ENCODE measurements at regions not wholly inside any gene's neighbourhood (a gene's known extent, or its start where the extent isn't known, plus 50 kb on each side); places are given as distances from the start of the nearest gene placed in this dataset.
"Not testable (repeated sequence)": the region's sequence is repeated elsewhere in the genome, so short reads cannot be mapped to it uniquely, and the experiment has no call there.

- Mint-ChIP-seq H3K27me3 (no peaks in the 10 kb centered on the region), H3K27ac (no peak overlapping the region), H3K36me3 (no peaks in the 10 kb centered on the region), H3K9me3 (peaks cover under 1% of the 10 kb centered on the region), H3K4me3 (no peak overlapping the region), H3K4me1 (ENCODE audit: unreplicated experiment) (no peaks in the 10 kb centered on the region)
- no peak for TF ChIP-seq CTCF (conservative IDR thresholded peaks at IDR 0.05)
- no peak for DNase-seq (ENCODE audit: extremely low spot score, unreplicated experiment)
These were observed 264.2 kb upstream of the KITLG start for GRCh38 chr12:88844426-88844825.

- Mint-ChIP-seq H3K27me3 (no peaks in the 10 kb centered on the region), H3K36me3 (peaks cover 4% of the 10 kb centered on the region), H3K9me3 (peaks cover 16% of the 10 kb centered on the region), H3K27ac (no peak overlapping the region), H3K4me1 (ENCODE audit: unreplicated experiment) (no peaks in the 10 kb centered on the region), H3K4me3 (no peak overlapping the region)
- no peak for DNase-seq (ENCODE audit: extremely low spot score, unreplicated experiment)
- no peak for TF ChIP-seq CTCF (conservative IDR thresholded peaks at IDR 0.05)
These were observed 262.0 kb upstream of the KITLG start for GRCh38 chr12:88842314-88842713.

- Mint-ChIP-seq H3K36me3 (peaks cover 4% of the 10 kb centered on the region), H3K9me3 (peaks cover 16% of the 10 kb centered on the region), H3K4me3 (no peak overlapping the region), H3K27me3 (no peaks in the 10 kb centered on the region), H3K4me1 (ENCODE audit: unreplicated experiment) (no peaks in the 10 kb centered on the region), H3K27ac (no peak overlapping the region)
- no peak for TF ChIP-seq CTCF (conservative IDR thresholded peaks at IDR 0.05)
- DNase-seq (ENCODE audit: extremely low spot score, unreplicated experiment) = no peak
These were observed 259.2 kb upstream of the KITLG start for GRCh38 chr12:88839486-88839885.

- no peaks in the 10 kb centered on the region for H3K27me3 Mint-ChIP-seq
- peaks cover 4% of the 10 kb centered on the region for H3K36me3 Mint-ChIP-seq
- peaks cover 16% of the 10 kb centered on the region for H3K9me3 Mint-ChIP-seq
- no peaks in the 10 kb centered on the region for H3K4me1 Mint-ChIP-seq (ENCODE audit: unreplicated experiment)
- H3K27ac Mint-ChIP-seq = no peak overlapping the region
- no peak overlapping the region for H3K4me3 Mint-ChIP-seq
- no peak for DNase-seq (ENCODE audit: extremely low spot score, unreplicated experiment)
- no peak for TF ChIP-seq CTCF (conservative IDR thresholded peaks at IDR 0.05)
These were observed 255.9 kb upstream of the KITLG start for GRCh38 chr12:88836156-88836555.

GRCh38 chr12:88834226-88834625 is 254.0 kb upstream of the KITLG start:
- no peaks in the 10 kb centered on the region for H3K27me3 Mint-ChIP-seq
- no peak for DNase-seq (ENCODE audit: extremely low spot score, unreplicated experiment)
- TF ChIP-seq CTCF (conservative IDR thresholded peaks at IDR 0.05) = no peak
- H3K36me3 Mint-ChIP-seq = peaks cover 4% of the 10 kb centered on the region
- no peak overlapping the region for H3K4me3 Mint-ChIP-seq
- no peaks in the 10 kb centered on the region for H3K4me1 Mint-ChIP-seq (ENCODE audit: unreplicated experiment)
- peaks cover 13% of the 10 kb centered on the region for H3K9me3 Mint-ChIP-seq
- no peak overlapping the region for H3K27ac Mint-ChIP-seq

GRCh38 chr12:88833641-88834116 is 253.4 kb upstream of the KITLG start:
- Mint-ChIP-seq H3K4me3 (no peak overlapping the region), H3K36me3 (peaks cover 4% of the 10 kb centered on the region), H3K4me1 (ENCODE audit: unreplicated experiment) (no peaks in the 10 kb centered on the region), H3K9me3 (peaks cover 12% of the 10 kb centered on the region), H3K27ac (no peak overlapping the region), H3K27me3 (no peaks in the 10 kb centered on the region)
- DNase-seq (ENCODE audit: extremely low spot score, unreplicated experiment) = no peak
- no peak for TF ChIP-seq CTCF (conservative IDR thresholded peaks at IDR 0.05)

GRCh38 chr12:88828537-88828936 is 248.3 kb upstream of the KITLG start:
- H3K36me3 Mint-ChIP-seq; H3K27ac Mint-ChIP-seq; H3K4me1 Mint-ChIP-seq (ENCODE audit: unreplicated experiment); H3K4me3 Mint-ChIP-seq; H3K27me3 Mint-ChIP-seq; H3K9me3 Mint-ChIP-seq; DNase-seq (ENCODE audit: extremely low spot score, unreplicated experiment): not testable (repeated sequence)
